HepG2 (cell line): ENCODE measurements at regions not wholly inside any gene's neighbourhood (a gene's known extent, or its start where the extent isn't known, plus 50 kb on each side); places are given as distances from the start of the nearest gene placed in this dataset.

ENCODE experiments used
- ATAC-seq: fragments of 200-7000 bp; cut with Tn5 transposase; 3 replicates; pipeline ENCODE4 v1.9.1; 2020; ENCODE audit warnings: mild to moderate bottlenecking, moderate library complexity
- BruUV-seq: library from RNA; stranded (reverse); fragments of 400-500 nt; replicated peaks from 2 replicates; lab custom pipeline; 2021; lab: Mats Ljungman, UMichigan
- CTCF ChIA-PET: fragments of 300-600 bp; formaldehyde crosslinking; extraction: SDS; loops from one replicate; lab custom pipeline; 2021; ENCODE audit warnings: low total read pairs, inconsistent platforms, low intra/inter-chr PET ratio; lab: Yijun Ruan, JAX
- POLR2A ChIA-PET: fragments of 350-600 bp; sonication (Branson Sonifier 250); formaldehyde crosslinking; loops from one replicate; lab custom pipeline; 2020; ENCODE audit warnings: antibody characterized with exemption, inconsistent platforms; lab: Yijun Ruan, JAX
- DNase-seq: peaks from one replicate; pipeline ENCODE4 v3.0.0-alpha.2; 2015; ENCODE audit warnings: low spot score
- FAIRE-seq: peaks from 3 replicates; lab custom pipeline; 2011; peaks lifted over from hg19 to GRCh38; lab: Jason Lieb, UNC
- H2AFZ ChIP-seq: one replicate; pipeline ENCODE4 v1.6.1; 2011; ENCODE audit warnings: low read length, inconsistent platforms
- H3K27ac ChIP-seq: fragments of 300-600 bp; 3 replicates; pipeline ENCODE4 v1.8.0; 2011; ENCODE audit warnings: mixed run types, mild to moderate bottlenecking, mixed read lengths, low read length, inconsistent platforms; ENCODE audit not compliant: insufficient read depth; ENCODE audit errors: extremely low read length
- H3K27me3 ChIP-seq, 2 experiments: fragments of 200-600 bp in 1 of 2; 2 replicates in 1 of 2; 3 replicates in 1 of 2; pipeline versions ENCODE4 v1.6.0 to v1.8.0; 2011; ENCODE audit warnings: low read length in 2 of 2, mild to moderate bottlenecking in 2 of 2, moderate library complexity in 2 of 2, inconsistent platforms in 1 of 2; ENCODE audit not compliant: insufficient read depth in 2 of 2, control insufficient read depth in 1 of 2
- H3K36me3 ChIP-seq, 2 experiments: fragments of 200-600 bp in 1 of 2; replicated peaks in 1 of 2; 2 replicates in 1 of 2; 3 replicates in 1 of 2; pipeline versions ENCODE4 v1.5.1 to v1.8.0; 2011; ENCODE audit warnings: low read length in 2 of 2, inconsistent platforms in 1 of 2; ENCODE audit not compliant: insufficient read depth in 2 of 2, control insufficient read depth in 1 of 2
- H3K4me1 ChIP-seq: 2 replicates; pipeline ENCODE4 v1.5.1; 2012; ENCODE audit warnings: low read length, inconsistent platforms; ENCODE audit not compliant: insufficient read depth
- H3K4me2 ChIP-seq: 2 replicates; pipeline ENCODE4 v1.6.0; 2011; ENCODE audit warnings: low read depth, low read length, inconsistent platforms
- H3K4me3 ChIP-seq, 3 experiments: fragments of 200-600 bp in 1 of 3; sonication (generic), shearing (Covaris generic) in 1 of 3; replicated peaks in 1 of 3; 2 replicates each; pipeline ENCODE4 v1.5.1; 2011 to 2016; ENCODE audit warnings: low read length in 3 of 3, inconsistent platforms in 2 of 3, low read depth in 2 of 3, mild to moderate bottlenecking in 2 of 3, control low read depth in 1 of 3, mixed read lengths in 1 of 3; ENCODE audit not compliant: insufficient read depth in 1 of 3
- H3K79me2 ChIP-seq: one replicate; pipeline ENCODE4 v1.6.1; 2011; ENCODE audit warnings: low read length, inconsistent platforms; ENCODE audit not compliant: insufficient read depth
- H3K9ac ChIP-seq: 2 replicates; pipeline ENCODE4 v1.6.0; 2011; ENCODE audit warnings: mild to moderate bottlenecking, low read depth, low read length, inconsistent platforms; ENCODE audit not compliant: insufficient read depth
- H3K9me3 ChIP-seq: 2 replicates; pipeline ENCODE4 v1.5.1; 2012; ENCODE audit warnings: mild to moderate bottlenecking, low read length
- H4K20me1 ChIP-seq: 2 replicates; pipeline ENCODE4 v1.6.0; 2011; ENCODE audit warnings: inconsistent platforms, mild to moderate bottlenecking, low read length, moderate library complexity; ENCODE audit not compliant: insufficient read depth
- FOXC1 ChIP-seq: sonication (generic); formaldehyde crosslinking; IDR thresholded peaks from 2 replicates; pipeline ENCODE4 v1.8.0; 2022; ENCODE audit warnings: mild to moderate bottlenecking, missing genetic modification reagents, borderline replicate concordance
- HOXA5 ChIP-seq: sonication (generic); formaldehyde crosslinking; IDR thresholded peaks from 2 replicates; pipeline ENCODE4 v1.4.0; 2020; ENCODE audit warnings: missing genetic modification reagents
- KLF13 ChIP-seq: sonication (generic); formaldehyde crosslinking; IDR thresholded peaks from 2 replicates; pipeline ENCODE4 v1.4.0; 2020; ENCODE audit warnings: mild to moderate bottlenecking, missing genetic modification reagents
- RAD51 ChIP-seq: fragments of 450-650 bp; IDR thresholded peaks from 2 replicates; pipeline ENCODE4 v1.6.1; 2016; ENCODE audit warnings: borderline replicate concordance
- TCF7 ChIP-seq: sonication (generic); IDR thresholded peaks from 2 replicates; pipeline ENCODE4 v1.6.1; 2016; ENCODE audit warnings: antibody characterized with exemption, low read depth
- ZNF598 ChIP-seq: sonication (generic); formaldehyde crosslinking; IDR thresholded peaks from 2 replicates; pipeline ENCODE4 v1.5.1; 2020; ENCODE audit warnings: mild to moderate bottlenecking, missing genetic modification reagents, borderline replicate concordance
- ZNF709 ChIP-seq: sonication (generic); formaldehyde crosslinking; IDR thresholded peaks from 2 replicates; pipeline ENCODE4 v1.5.0; 2020; ENCODE audit warnings: mild to moderate bottlenecking, missing genetic modification reagents
- WGBS: methylation state at CpG from one replicate; pipeline ENCODE4 v1.1.6; 2017; ENCODE audit warnings: low lambda C conversion rate; 5-methylcytosine and 5-hydroxymethylcytosine counted together
- in situ Hi-C: cut with HindIII; loops from 2 replicates; pipeline ENCODE4 v1.10.0; 2017; ENCODE audit warnings: low pct_unique_long_range_greater_than_20kb; ENCODE audit not compliant: extremely low pct_ligation_motif_present
- intact Hi-C: fragments of 100-400 bp; cut with micrococcal nuclease; formaldehyde crosslinking; loops from one replicate; pipeline ENCODE4 v1.10.0; 2022; ENCODE audit not compliant: unreplicated experiment
- TF ChIP-seq, protein P1 (sequence below): IDR thresholded peaks from 2 replicates; pipeline ENCODE4 v1.6.1; 2016; ENCODE audit warnings: low read depth, missing genetic modification reagents, missing compliant biosample characterization
- TF ChIP-seq, protein P2 (sequence below): sonication (generic); formaldehyde crosslinking; IDR thresholded peaks from 2 replicates; pipeline ENCODE4 v1.4.0; 2020; ENCODE audit warnings: missing genetic modification reagents
- TF ChIP-seq, protein P3 (sequence below): sonication (generic); formaldehyde crosslinking; IDR thresholded peaks from 2 replicates; pipeline ENCODE4 v1.4.0; 2020; ENCODE audit warnings: missing genetic modification reagents
- TF ChIP-seq, protein P4 (sequence below): sonication (generic); formaldehyde crosslinking; IDR thresholded peaks from 2 replicates; pipeline ENCODE4 v1.5.1; 2020; ENCODE audit warnings: mild to moderate bottlenecking, missing genetic modification reagents, borderline replicate concordance

DNA sequence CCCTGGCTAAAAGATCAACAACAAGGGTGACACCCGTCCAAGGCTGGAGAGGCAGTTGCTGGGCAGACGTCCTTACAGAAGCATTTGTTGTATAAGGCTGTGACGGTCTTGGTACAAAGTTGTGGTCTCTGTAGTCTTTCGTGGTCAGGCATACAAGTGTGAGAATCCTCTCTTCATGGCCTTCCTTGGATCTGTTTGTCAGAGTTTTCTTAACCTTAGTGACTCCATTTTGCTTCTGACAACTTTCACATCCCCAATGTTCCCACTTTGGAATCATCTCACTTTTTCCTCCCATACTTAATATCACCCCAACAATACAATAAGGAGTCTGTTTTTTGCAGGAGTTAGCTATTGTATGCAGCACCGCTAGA, 72.7 kb upstream of the ZCCHC2 start:
- H3K4me3 ChIP-seq = no peak overlapping the region
- H3K4me2 ChIP-seq = no peak overlapping the region
- TF ChIP-seq ZNF709 (CRISPR knock-in tag) = no peak
- TF ChIP-seq TCF7 = no peak
- TF ChIP-seq, protein P1, sequence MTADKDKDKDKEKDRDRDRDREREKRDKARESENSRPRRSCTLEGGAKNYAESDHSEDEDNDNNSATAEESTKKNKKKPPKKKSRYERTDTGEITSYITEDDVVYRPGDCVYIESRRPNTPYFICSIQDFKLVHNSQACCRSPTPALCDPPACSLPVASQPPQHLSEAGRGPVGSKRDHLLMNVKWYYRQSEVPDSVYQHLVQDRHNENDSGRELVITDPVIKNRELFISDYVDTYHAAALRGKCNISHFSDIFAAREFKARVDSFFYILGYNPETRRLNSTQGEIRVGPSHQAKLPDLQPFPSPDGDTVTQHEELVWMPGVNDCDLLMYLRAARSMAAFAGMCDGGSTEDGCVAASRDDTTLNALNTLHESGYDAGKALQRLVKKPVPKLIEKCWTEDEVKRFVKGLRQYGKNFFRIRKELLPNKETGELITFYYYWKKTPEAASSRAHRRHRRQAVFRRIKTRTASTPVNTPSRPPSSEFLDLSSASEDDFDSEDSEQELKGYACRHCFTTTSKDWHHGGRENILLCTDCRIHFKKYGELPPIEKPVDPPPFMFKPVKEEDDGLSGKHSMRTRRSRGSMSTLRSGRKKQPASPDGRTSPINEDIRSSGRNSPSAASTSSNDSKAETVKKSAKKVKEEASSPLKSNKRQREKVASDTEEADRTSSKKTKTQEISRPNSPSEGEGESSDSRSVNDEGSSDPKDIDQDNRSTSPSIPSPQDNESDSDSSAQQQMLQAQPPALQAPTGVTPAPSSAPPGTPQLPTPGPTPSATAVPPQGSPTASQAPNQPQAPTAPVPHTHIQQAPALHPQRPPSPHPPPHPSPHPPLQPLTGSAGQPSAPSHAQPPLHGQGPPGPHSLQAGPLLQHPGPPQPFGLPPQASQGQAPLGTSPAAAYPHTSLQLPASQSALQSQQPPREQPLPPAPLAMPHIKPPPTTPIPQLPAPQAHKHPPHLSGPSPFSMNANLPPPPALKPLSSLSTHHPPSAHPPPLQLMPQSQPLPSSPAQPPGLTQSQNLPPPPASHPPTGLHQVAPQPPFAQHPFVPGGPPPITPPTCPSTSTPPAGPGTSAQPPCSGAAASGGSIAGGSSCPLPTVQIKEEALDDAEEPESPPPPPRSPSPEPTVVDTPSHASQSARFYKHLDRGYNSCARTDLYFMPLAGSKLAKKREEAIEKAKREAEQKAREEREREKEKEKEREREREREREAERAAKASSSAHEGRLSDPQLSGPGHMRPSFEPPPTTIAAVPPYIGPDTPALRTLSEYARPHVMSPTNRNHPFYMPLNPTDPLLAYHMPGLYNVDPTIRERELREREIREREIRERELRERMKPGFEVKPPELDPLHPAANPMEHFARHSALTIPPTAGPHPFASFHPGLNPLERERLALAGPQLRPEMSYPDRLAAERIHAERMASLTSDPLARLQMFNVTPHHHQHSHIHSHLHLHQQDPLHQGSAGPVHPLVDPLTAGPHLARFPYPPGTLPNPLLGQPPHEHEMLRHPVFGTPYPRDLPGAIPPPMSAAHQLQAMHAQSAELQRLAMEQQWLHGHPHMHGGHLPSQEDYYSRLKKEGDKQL (CRISPR knock-in tag) = no peak
- TF ChIP-seq, protein P2, sequence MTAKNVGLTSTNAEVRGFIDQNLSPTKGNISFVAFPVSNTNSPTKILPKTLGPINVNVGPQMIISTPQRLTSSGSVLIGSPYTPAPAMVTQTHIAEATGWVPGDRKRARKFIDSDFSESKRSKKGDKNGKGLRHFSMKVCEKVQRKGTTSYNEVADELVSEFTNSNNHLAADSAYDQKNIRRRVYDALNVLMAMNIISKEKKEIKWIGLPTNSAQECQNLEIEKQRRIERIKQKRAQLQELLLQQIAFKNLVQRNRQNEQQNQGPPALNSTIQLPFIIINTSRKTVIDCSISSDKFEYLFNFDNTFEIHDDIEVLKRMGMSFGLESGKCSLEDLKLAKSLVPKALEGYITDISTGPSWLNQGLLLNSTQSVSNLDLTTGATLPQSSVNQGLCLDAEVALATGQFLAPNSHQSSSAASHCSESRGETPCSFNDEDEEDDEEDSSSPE (CRISPR knock-in tag) = no peak
- TF ChIP-seq, protein P3, sequence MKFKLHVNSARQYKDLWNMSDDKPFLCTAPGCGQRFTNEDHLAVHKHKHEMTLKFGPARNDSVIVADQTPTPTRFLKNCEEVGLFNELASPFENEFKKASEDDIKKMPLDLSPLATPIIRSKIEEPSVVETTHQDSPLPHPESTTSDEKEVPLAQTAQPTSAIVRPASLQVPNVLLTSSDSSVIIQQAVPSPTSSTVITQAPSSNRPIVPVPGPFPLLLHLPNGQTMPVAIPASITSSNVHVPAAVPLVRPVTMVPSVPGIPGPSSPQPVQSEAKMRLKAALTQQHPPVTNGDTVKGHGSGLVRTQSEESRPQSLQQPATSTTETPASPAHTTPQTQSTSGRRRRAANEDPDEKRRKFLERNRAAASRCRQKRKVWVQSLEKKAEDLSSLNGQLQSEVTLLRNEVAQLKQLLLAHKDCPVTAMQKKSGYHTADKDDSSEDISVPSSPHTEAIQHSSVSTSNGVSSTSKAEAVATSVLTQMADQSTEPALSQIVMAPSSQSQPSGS (CRISPR knock-in tag) = no peak
- TF ChIP-seq KLF13 (CRISPR knock-in tag) = no peak
- no peak for TF ChIP-seq FOXC1
- no peak for TF ChIP-seq ZNF598 (CRISPR knock-in tag)
- TF ChIP-seq HOXA5 (CRISPR knock-in tag) = no peak
- TF ChIP-seq, protein P4, sequence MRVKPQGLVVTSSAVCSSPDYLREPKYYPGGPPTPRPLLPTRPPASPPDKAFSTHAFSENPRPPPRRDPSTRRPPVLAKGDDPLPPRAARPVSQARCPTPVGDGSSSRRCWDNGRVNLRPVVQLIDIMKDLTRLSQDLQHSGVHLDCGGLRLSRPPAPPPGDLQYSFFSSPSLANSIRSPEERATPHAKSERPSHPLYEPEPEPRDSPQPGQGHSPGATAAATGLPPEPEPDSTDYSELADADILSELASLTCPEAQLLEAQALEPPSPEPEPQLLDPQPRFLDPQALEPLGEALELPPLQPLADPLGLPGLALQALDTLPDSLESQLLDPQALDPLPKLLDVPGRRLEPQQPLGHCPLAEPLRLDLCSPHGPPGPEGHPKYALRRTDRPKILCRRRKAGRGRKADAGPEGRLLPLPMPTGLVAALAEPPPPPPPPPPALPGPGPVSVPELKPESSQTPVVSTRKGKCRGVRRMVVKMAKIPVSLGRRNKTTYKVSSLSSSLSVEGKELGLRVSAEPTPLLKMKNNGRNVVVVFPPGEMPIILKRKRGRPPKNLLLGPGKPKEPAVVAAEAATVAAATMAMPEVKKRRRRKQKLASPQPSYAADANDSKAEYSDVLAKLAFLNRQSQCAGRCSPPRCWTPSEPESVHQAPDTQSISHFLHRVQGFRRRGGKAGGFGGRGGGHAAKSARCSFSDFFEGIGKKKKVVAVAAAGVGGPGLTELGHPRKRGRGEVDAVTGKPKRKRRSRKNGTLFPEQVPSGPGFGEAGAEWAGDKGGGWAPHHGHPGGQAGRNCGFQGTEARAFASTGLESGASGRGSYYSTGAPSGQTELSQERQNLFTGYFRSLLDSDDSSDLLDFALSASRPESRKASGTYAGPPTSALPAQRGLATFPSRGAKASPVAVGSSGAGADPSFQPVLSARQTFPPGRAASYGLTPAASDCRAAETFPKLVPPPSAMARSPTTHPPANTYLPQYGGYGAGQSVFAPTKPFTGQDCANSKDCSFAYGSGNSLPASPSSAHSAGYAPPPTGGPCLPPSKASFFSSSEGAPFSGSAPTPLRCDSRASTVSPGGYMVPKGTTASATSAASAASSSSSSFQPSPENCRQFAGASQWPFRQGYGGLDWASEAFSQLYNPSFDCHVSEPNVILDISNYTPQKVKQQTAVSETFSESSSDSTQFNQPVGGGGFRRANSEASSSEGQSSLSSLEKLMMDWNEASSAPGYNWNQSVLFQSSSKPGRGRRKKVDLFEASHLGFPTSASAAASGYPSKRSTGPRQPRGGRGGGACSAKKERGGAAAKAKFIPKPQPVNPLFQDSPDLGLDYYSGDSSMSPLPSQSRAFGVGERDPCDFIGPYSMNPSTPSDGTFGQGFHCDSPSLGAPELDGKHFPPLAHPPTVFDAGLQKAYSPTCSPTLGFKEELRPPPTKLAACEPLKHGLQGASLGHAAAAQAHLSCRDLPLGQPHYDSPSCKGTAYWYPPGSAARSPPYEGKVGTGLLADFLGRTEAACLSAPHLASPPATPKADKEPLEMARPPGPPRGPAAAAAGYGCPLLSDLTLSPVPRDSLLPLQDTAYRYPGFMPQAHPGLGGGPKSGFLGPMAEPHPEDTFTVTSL (CRISPR knock-in tag) = no peak
- no peak for TF ChIP-seq RAD51
- POLR2A ChIA-PET = interaction anchor here (1.3 to 1.4 kb wide), 2 partner anchors 9 to 24 kb away, joined by 4 to 7 read pairs; no protein-coding TSS in a partner anchor
- no peaks in the 10 kb centered on the region for H4K20me1 ChIP-seq
- peak overlapping the region; percentile 86 for H3K27ac ChIP-seq
- no peaks in the 10 kb centered on the region for H3K27me3 ChIP-seq
- FAIRE-seq = no peak
- no peaks in the 10 kb centered on the region for H3K9me3 ChIP-seq
- peaks cover 75% of the 10 kb centered on the region for H3K4me1 ChIP-seq
- BruUV-seq = no TSS peak
- 98% methylated on average over 5 of the region's 5 CpGs for WGBS
- no peaks in the 10 kb centered on the region for H3K36me3 ChIP-seq
- in situ Hi-C loops (loop anchor here (10.0 kb wide), 1 partner anchor 75 kb away; the partner anchor contains the start of gene ZCCHC2), intact Hi-C loops (loop anchor here (2.0 kb wide), 1 partner anchor 13 kb away; no protein-coding TSS in a partner anchor)
- no peak overlapping the region for H3K9ac ChIP-seq
- CTCF ChIA-PET = no interaction called here
- H2AFZ ChIP-seq = no peak overlapping the region
- no peak for DNase-seq
- peaks cover 3% of the 10 kb centered on the region for H3K79me2 ChIP-seq
- ATAC-seq = no peak
